ENCODE measurements at regions not wholly inside any gene's neighbourhood (a gene's known extent, or its start where the extent isn't known, plus 50 kb on each side); places are given as distances from the start of the nearest gene placed in this dataset.

- TF ChIP-seq CTCF (IDR thresholded peaks at IDR 0.05), result no peak
- TF ChIP-seq POLR2A (IDR thresholded peaks at IDR 0.05), result no peak
- TF ChIP-seq EP300 (IDR thresholded peaks at IDR 0.05), result no peak
Measured at GRCh38 chr10:109534193-109534592, 389.1 kb downstream of the XPNPEP1 start.
